Adipocyte (in vitro differentiated cells): ENCODE measurements at regions not wholly inside any gene's neighbourhood (a gene's known extent, or its start where the extent isn't known, plus 50 kb on each side); places are given as distances from the start of the nearest gene placed in this dataset.
"Not testable (repeated sequence)": the region's sequence is repeated elsewhere in the genome, so short reads cannot be mapped to it uniquely, and the experiment has no call there.

Experiments
- DNase-seq: peaks from one replicate; pipeline ENCODE4 v3.0.0-alpha.2; 2015; ENCODE audit warnings: low read depth
- H3K27me3 ChIP-seq: replicated peaks from 2 replicates; pipeline ENCODE4 v1.7.0; 2013; ENCODE audit warnings: mild to moderate bottlenecking, low read length, moderate library complexity; ENCODE audit not compliant: control insufficient read depth, insufficient read depth
- H3K36me3 ChIP-seq: 2 replicates; pipeline ENCODE4 v1.7.0; 2013; ENCODE audit warnings: low read length, mild to moderate bottlenecking, moderate library complexity; ENCODE audit not compliant: control insufficient read depth, insufficient read depth, severe bottlenecking
- H3K4me1 ChIP-seq: 2 replicates; pipeline ENCODE4 v1.7.0; 2013; ENCODE audit warnings: mild to moderate bottlenecking, low read length, moderate library complexity; ENCODE audit not compliant: control insufficient read depth, insufficient read depth
- H3K4me3 ChIP-seq: 2 replicates; pipeline ENCODE4 v1.7.0; 2013; ENCODE audit warnings: mild to moderate bottlenecking, low read length, moderate library complexity
- H3K9ac ChIP-seq: 2 replicates; pipeline ENCODE4 v1.7.0; 2013; ENCODE audit warnings: mild to moderate bottlenecking, low read length, moderate library complexity
- H3K9me3 ChIP-seq: 2 replicates; pipeline ENCODE4 v1.7.0; 2013; ENCODE audit warnings: mild to moderate bottlenecking, low read length, moderate library complexity; ENCODE audit not compliant: control insufficient read depth

GRCh38 chr7:81408728-81409127 lies 361.1 kb downstream of the HGF start:
- no peak for DNase-seq
- no peaks in the 10 kb centered on the region for H3K36me3 ChIP-seq
- H3K27me3 ChIP-seq: no peaks in the 10 kb centered on the region
- H3K4me1 ChIP-seq: peaks cover 3% of the 10 kb centered on the region
- no peaks in the 10 kb centered on the region for H3K9me3 ChIP-seq
- no peak overlapping the region for H3K9ac ChIP-seq
- no peak overlapping the region for H3K4me3 ChIP-seq

GRCh38 chr7:81407094-81407493 lies 362.8 kb downstream of the HGF start:
- no peak overlapping the region for H3K9ac ChIP-seq
- DNase-seq: peak; percentile 13
- H3K36me3 ChIP-seq: no peaks in the 10 kb centered on the region
- no peaks in the 10 kb centered on the region for H3K27me3 ChIP-seq
- peaks cover 3% of the 10 kb centered on the region for H3K4me1 ChIP-seq
- H3K9me3 ChIP-seq: no peaks in the 10 kb centered on the region
- H3K4me3 ChIP-seq: no peak overlapping the region

- no peak for DNase-seq
- Histone ChIP-seq H3K4me3 (no peak overlapping the region), H3K4me1 (peaks cover 3% of the 10 kb centered on the region), H3K9ac (no peak overlapping the region), H3K9me3 (no peaks in the 10 kb centered on the region), H3K27me3 (no peaks in the 10 kb centered on the region), H3K36me3 (no peaks in the 10 kb centered on the region)
Measured at GRCh38 chr7:81404669-81405068, 365.2 kb downstream of the HGF start.

- Histone ChIP-seq H3K4me3 (no peak overlapping the region), H3K36me3 (no peaks in the 10 kb centered on the region), H3K9ac (no peak overlapping the region), H3K27me3 (no peaks in the 10 kb centered on the region), H3K9me3 (no peaks in the 10 kb centered on the region), H3K4me1 (peaks cover 9% of the 10 kb centered on the region)
- DNase-seq: no peak
Measured at GRCh38 chr7:81402227-81402626, 367.6 kb downstream of the HGF start.

- no peaks in the 10 kb centered on the region for H3K36me3 ChIP-seq
- H3K9ac ChIP-seq: no peak overlapping the region
- peaks cover 6% of the 10 kb centered on the region for H3K4me1 ChIP-seq
- no peak overlapping the region for H3K4me3 ChIP-seq
- no peaks in the 10 kb centered on the region for H3K27me3 ChIP-seq
- DNase-seq: no peak
- H3K9me3 ChIP-seq: no peaks in the 10 kb centered on the region
Measured at GRCh38 chr7:81399471-81399870, 370.4 kb downstream of the HGF start.

- Histone ChIP-seq H3K36me3 (no peaks in the 10 kb centered on the region), H3K27me3 (no peaks in the 10 kb centered on the region), H3K9me3 (no peaks in the 10 kb centered on the region), H3K9ac (no peak overlapping the region), H3K4me3 (no peak overlapping the region), H3K4me1 (peaks cover 10% of the 10 kb centered on the region)
- DNase-seq: no peak
Measured at GRCh38 chr7:81394029-81394428, 375.8 kb downstream of the HGF start.

- DNase-seq: no peak
- no peaks in the 10 kb centered on the region for H3K36me3 ChIP-seq
- H3K27me3 ChIP-seq: no peaks in the 10 kb centered on the region
- no peak overlapping the region for H3K9ac ChIP-seq
- H3K4me1 ChIP-seq: peaks cover 10% of the 10 kb centered on the region
- no peaks in the 10 kb centered on the region for H3K9me3 ChIP-seq
- peak overlapping the region; percentile 57 for H3K4me3 ChIP-seq
Measured at GRCh38 chr7:81393018-81393417, 376.8 kb downstream of the HGF start.

- Histone ChIP-seq H3K9ac (no peak overlapping the region), H3K36me3 (no peaks in the 10 kb centered on the region), H3K27me3 (no peaks in the 10 kb centered on the region), H3K9me3 (no peaks in the 10 kb centered on the region), H3K4me3 (no peak overlapping the region), H3K4me1 (no peaks in the 10 kb centered on the region)
- DNase-seq: no peak
Measured at GRCh38 chr7:81385370-81385769, 384.5 kb downstream of the HGF start.

GRCh38 chr7:81383846-81384245 lies 386.0 kb downstream of the HGF start:
- H3K27me3 ChIP-seq: no peaks in the 10 kb centered on the region

GRCh38 chr7:81374641-81375040 lies 395.2 kb downstream of the HGF start:
- not testable (repeated sequence) for H3K4me3 ChIP-seq, H3K36me3 ChIP-seq, H3K9me3 ChIP-seq, H3K9ac ChIP-seq, H3K27me3 ChIP-seq, DNase-seq
- H3K4me1 ChIP-seq: peaks cover 13% of the 10 kb centered on the region

More at GRCh38 chr7:81383846-81384245, 386.0 kb downstream of the HGF start:
- no peaks in the 10 kb centered on the region for H3K4me1 ChIP-seq
- H3K4me3 ChIP-seq: no peak overlapping the region
- no peak overlapping the region for H3K9ac ChIP-seq
- no peaks in the 10 kb centered on the region for H3K36me3 ChIP-seq
- H3K9me3 ChIP-seq: no peaks in the 10 kb centered on the region
- peak; percentile 36 for DNase-seq

- Histone ChIP-seq H3K4me1 (peaks cover 30% of the 10 kb centered on the region), H3K9ac (peak overlapping the region; percentile 43), H3K4me3 (no peak overlapping the region), H3K9me3 (no peaks in the 10 kb centered on the region), H3K36me3 (no peaks in the 10 kb centered on the region), H3K27me3 (no peaks in the 10 kb centered on the region)
- DNase-seq: peak; percentile 14
Measured at GRCh38 chr7:81370822-81371221, 399.0 kb downstream of the HGF start.

GRCh38 chr7:81367326-81367931 lies 402.4 kb downstream of the HGF start:
- Histone ChIP-seq H3K9me3 (no peaks in the 10 kb centered on the region), H3K36me3 (no peaks in the 10 kb centered on the region), H3K4me3 (peak overlapping the region; percentile 64), H3K4me1 (peaks cover 30% of the 10 kb centered on the region), H3K27me3 (no peaks in the 10 kb centered on the region), H3K9ac (peak overlapping the region; percentile 71)
- peak; percentile 85 for DNase-seq
